Activated B cell treated with CpG ODN at 0.5 μM for 24 hours (primary cell): ENCODE measurements at regions not wholly inside any gene's neighbourhood (a gene's known extent, or its start where the extent isn't known, plus 50 kb on each side); places are given as distances from the start of the nearest gene placed in this dataset.

Experiments used
- ATAC-seq: fragments of 200-7000 bp; cut with Tn5 transposase; one replicate; pipeline ENCODE4 v1.10.0; 2021; ENCODE audit warnings: low read depth, mild to moderate bottlenecking, moderate library complexity
- CTCF ChIA-PET: fragments of 350-600 bp; sonication (Branson Sonifier 250); formaldehyde crosslinking; loops from one replicate; lab custom pipeline; 2021; ENCODE audit warnings: antibody characterized with exemption; lab: Charles Lee
- POLR2A ChIA-PET: fragments of 350-600 bp; sonication (Branson Sonifier 250); formaldehyde crosslinking; loops from one replicate; lab custom pipeline; 2021; ENCODE audit warnings: antibody characterized with exemption; lab: Charles Lee
- DNase-seq: peaks from one replicate; pipeline ENCODE4 v3.0.0; 2022
- H3K27ac Mint-ChIP-seq: one replicate; pipeline ENCODE4 v1.8.0; 2020; ENCODE audit warnings: mixed read lengths
- H3K27me3 Mint-ChIP-seq: one replicate; pipeline ENCODE4 v1.8.0; 2021; ENCODE audit warnings: mixed read lengths
- H3K36me3 Mint-ChIP-seq: one replicate; pipeline ENCODE4 v1.8.0; 2021; ENCODE audit warnings: low read depth, mixed read lengths
- H3K4me1 Mint-ChIP-seq: one replicate; pipeline ENCODE4 v1.8.0; 2021; ENCODE audit warnings: mixed read lengths
- H3K4me3 Mint-ChIP-seq: one replicate; pipeline ENCODE4 v1.8.0; 2020; ENCODE audit warnings: mild to moderate bottlenecking, mixed read lengths
- H3K9me3 Mint-ChIP-seq: one replicate; pipeline ENCODE4 v1.8.0; 2020; ENCODE audit warnings: mixed read lengths
- CTCF ChIP-seq: fragments of 200-600 bp; IDR thresholded peaks from one replicate; pipeline ENCODE4 v1.8.0; 2022; ENCODE audit warnings: antibody characterized with exemption, mild to moderate bottlenecking
- intact Hi-C: fragments of 100-400 bp; cut with micrococcal nuclease; formaldehyde crosslinking; loops from one replicate; pipeline ENCODE4 v1.15.1; 2024

GRCh38 chr5:93330506-93330905 lies 250.5 kb downstream of the NR2F1-AS1 start:
- Mint-ChIP-seq H3K27me3 (no peaks in the 10 kb centered on the region), H3K27ac (no peak overlapping the region), H3K9me3 (no peaks in the 10 kb centered on the region), H3K4me1 (no peaks in the 10 kb centered on the region), H3K4me3 (no peak overlapping the region), H3K36me3 (no peaks in the 10 kb centered on the region)
- DNase-seq (no peak), ATAC-seq (no peak)
- ChIA-PET POLR2A (no interaction called here), CTCF (no interaction called here)
- no peak for TF ChIP-seq CTCF
- intact Hi-C loops: no loop called here

GRCh38 chr5:93329756-93330155 lies 251.3 kb downstream of the NR2F1-AS1 start:
- ChIA-PET CTCF (no interaction called here), POLR2A (no interaction called here)
- H3K4me3 Mint-ChIP-seq: no peak overlapping the region
- H3K27ac Mint-ChIP-seq: no peak overlapping the region
- H3K27me3 Mint-ChIP-seq: no peaks in the 10 kb centered on the region
- ATAC-seq (no peak), DNase-seq (no peak)
- H3K9me3 Mint-ChIP-seq: no peaks in the 10 kb centered on the region
- intact Hi-C loops: loop anchor here (10.0 kb wide), 1 partner anchor 265 kb away; no protein-coding TSS in a partner anchor
- H3K4me1 Mint-ChIP-seq: no peaks in the 10 kb centered on the region
- no peak for TF ChIP-seq CTCF
- H3K36me3 Mint-ChIP-seq: no peaks in the 10 kb centered on the region

GRCh38 chr5:93328833-93329232 lies 252.2 kb downstream of the NR2F1-AS1 start:
- no peaks in the 10 kb centered on the region for H3K36me3 Mint-ChIP-seq

GRCh38 chr5:93327605-93328004 lies 253.4 kb downstream of the NR2F1-AS1 start:
- intact Hi-C loops: loop anchor here (10.0 kb wide), 1 partner anchor 263 kb away; no protein-coding TSS in a partner anchor
- DNase-seq: no peak
- ChIA-PET POLR2A (no interaction called here), CTCF (no interaction called here)
- Mint-ChIP-seq H3K27ac (no peak overlapping the region), H3K4me1 (no peaks in the 10 kb centered on the region), H3K4me3 (no peak overlapping the region), H3K27me3 (no peaks in the 10 kb centered on the region), H3K9me3 (no peaks in the 10 kb centered on the region), H3K36me3 (no peaks in the 10 kb centered on the region)
- ATAC-seq: no peak
- no peak for TF ChIP-seq CTCF

More at GRCh38 chr5:93328833-93329232, 252.2 kb downstream of the NR2F1-AS1 start:
- ChIA-PET CTCF (no interaction called here), POLR2A (no interaction called here)
- no peak for TF ChIP-seq CTCF
- no peak overlapping the region for H3K27ac Mint-ChIP-seq
- no peak for DNase-seq
- H3K4me3 Mint-ChIP-seq: no peak overlapping the region
- no peaks in the 10 kb centered on the region for H3K9me3 Mint-ChIP-seq
- ATAC-seq: no peak
- intact Hi-C loops: loop anchor here (10.0 kb wide), 1 partner anchor 264 kb away; no protein-coding TSS in a partner anchor
- H3K4me1 Mint-ChIP-seq: no peaks in the 10 kb centered on the region
- H3K27me3 Mint-ChIP-seq: no peaks in the 10 kb centered on the region

- H3K27me3 Mint-ChIP-seq: no peaks in the 10 kb centered on the region
- no peaks in the 10 kb centered on the region for H3K36me3 Mint-ChIP-seq
- H3K4me3 Mint-ChIP-seq: no peak overlapping the region
- CTCF ChIA-PET: no interaction called here
- no peaks in the 10 kb centered on the region for H3K4me1 Mint-ChIP-seq
- no peak overlapping the region for H3K27ac Mint-ChIP-seq
- DNase-seq (no peak), ATAC-seq (no peak)
- POLR2A ChIA-PET: no interaction called here
- intact Hi-C loops: loop anchor here (10.0 kb wide), 1 partner anchor 261 kb away; no protein-coding TSS in a partner anchor
- TF ChIP-seq CTCF: no peak
- no peaks in the 10 kb centered on the region for H3K9me3 Mint-ChIP-seq
Observed at GRCh38 chr5:93325946-93326345, 255.1 kb downstream of the NR2F1-AS1 start.
